ENCODE measurements at regions not wholly inside any gene's neighbourhood (a gene's known extent, or its start where the extent isn't known, plus 50 kb on each side); places are given as distances from the start of the nearest gene placed in this dataset.

GRCh38 chr4:151865744-151866591 is 105.2 kb upstream of the GATB start:
- DNase-seq (ENCODE audit: extremely low spot score): no peak
- CTCF ChIA-PET: interaction anchor here (0.6 to 1.0 kb wide), 3 partner anchors 13 to 214 kb away, joined by 3 to 7 read pairs (median 4); no protein-coding TSS in a partner anchor
- no peak for TF ChIP-seq FOXM1 (IDR thresholded peaks at IDR 0.05; ENCODE audit: borderline replicate concordance)
- TF ChIP-seq ARNT (IDR thresholded peaks at IDR 0.05): no peak
- no peak for TF ChIP-seq FOXA1 (IDR thresholded peaks at IDR 0.05)
- TF ChIP-seq SP1 (IDR thresholded peaks at IDR 0.05): no peak
- POLR2A ChIA-PET: interaction anchor here (1.0 kb wide), 1 partner anchor 13 kb away, joined by 5 read pairs; no protein-coding TSS in a partner anchor

- ChIA-PET POLR2A (no interaction called here), CTCF (interaction anchor here (0.6 to 1.0 kb wide), 3 partner anchors 13 to 213 kb away, joined by 3 to 7 read pairs (median 4); no protein-coding TSS in a partner anchor)
- no peak for DNase-seq (ENCODE audit: extremely low spot score)
- TF ChIP-seq ZNF384 (IDR thresholded peaks at IDR 0.05) (no peak), SP1 (IDR thresholded peaks at IDR 0.05) (no peak), ARNT (IDR thresholded peaks at IDR 0.05) (no peak), LEF1 (IDR thresholded peaks at IDR 0.05; ENCODE audit: borderline replicate concordance) (no peak), FOXK2 (IDR thresholded peaks at IDR 0.05) (no peak), NFRKB (IDR thresholded peaks at IDR 0.05) (no peak), SUZ12 (IDR thresholded peaks at IDR 0.05) (no peak), CTBP1 (IDR thresholded peaks at IDR 0.05; ENCODE audit: borderline replicate concordance) (no peak), L3MBTL2 (conservative IDR thresholded peaks at IDR 0.05) (no peak), FOXA1 (IDR thresholded peaks at IDR 0.05) (no peak), FOXM1 (IDR thresholded peaks at IDR 0.05; ENCODE audit: borderline replicate concordance) (no peak), PKNOX1 (IDR thresholded peaks at IDR 0.05) (no peak), ELF4 (IDR thresholded peaks at IDR 0.05) (no peak), TARDBP (IDR thresholded peaks at IDR 0.05) (no peak), BHLHE40 (IDR thresholded peaks at IDR 0.05; ENCODE audit: borderline replicate concordance) (no peak), HDGF (IDR thresholded peaks at IDR 0.05; ENCODE audit: borderline replicate concordance) (no peak)
Observed at GRCh38 chr4:151865312-151865711, 104.5 kb upstream of the GATB start.

GRCh38 chr4:151864068-151864467 is 103.3 kb upstream of the GATB start:
- DNase-seq (ENCODE audit: extremely low spot score): no peak
- TF ChIP-seq TARDBP (IDR thresholded peaks at IDR 0.05) (no peak), FOXA1 (IDR thresholded peaks at IDR 0.05) (no peak)
- POLR2A ChIA-PET: no interaction called here
- CTCF ChIA-PET: no interaction called here

DNA sequence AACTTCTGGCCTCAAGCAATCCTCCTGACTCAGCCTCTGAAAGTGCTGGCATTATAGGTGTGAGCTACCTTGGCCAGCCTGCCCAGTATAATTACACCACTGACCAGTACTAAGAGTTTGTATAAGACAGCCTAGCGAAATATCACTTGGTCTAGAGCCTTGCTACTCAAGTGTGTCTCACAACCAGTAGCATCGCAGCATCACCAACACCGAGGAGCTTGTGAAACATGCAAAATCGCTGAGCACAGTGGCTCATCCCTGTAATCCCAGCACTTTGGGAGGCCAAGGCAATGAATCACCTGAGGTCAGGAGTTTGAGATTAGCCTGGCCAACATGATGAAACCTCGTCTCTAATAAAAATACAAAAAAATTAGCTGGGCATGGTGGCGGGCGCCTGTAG is 102.0 kb upstream of the GATB start:
- CTCF ChIA-PET: no interaction called here

GRCh38 chr4:151860561-151861093 is 99.8 kb upstream of the GATB start:
- ChIA-PET CTCF (no interaction called here), POLR2A (no interaction called here)
- no peak for DNase-seq (ENCODE audit: extremely low spot score)
- TF ChIP-seq SP1 (IDR thresholded peaks at IDR 0.05) (no peak), ARNT (IDR thresholded peaks at IDR 0.05) (no peak), PKNOX1 (IDR thresholded peaks at IDR 0.05) (no peak), FOXA1 (IDR thresholded peaks at IDR 0.05) (no peak), HDGF (IDR thresholded peaks at IDR 0.05; ENCODE audit: borderline replicate concordance) (no peak), ZNF384 (IDR thresholded peaks at IDR 0.05) (no peak), FOXK2 (IDR thresholded peaks at IDR 0.05) (no peak), SUZ12 (IDR thresholded peaks at IDR 0.05) (no peak)

More for the DNA sequence above, 102.0 kb upstream of the GATB start:
- TF ChIP-seq FOXK2 (IDR thresholded peaks at IDR 0.05) (no peak), ELF4 (IDR thresholded peaks at IDR 0.05) (no peak), SP1 (IDR thresholded peaks at IDR 0.05) (no peak), SUZ12 (IDR thresholded peaks at IDR 0.05) (no peak), NFRKB (IDR thresholded peaks at IDR 0.05) (no peak), L3MBTL2 (conservative IDR thresholded peaks at IDR 0.05) (no peak), FOXA1 (IDR thresholded peaks at IDR 0.05) (no peak), PKNOX1 (IDR thresholded peaks at IDR 0.05) (no peak), LEF1 (IDR thresholded peaks at IDR 0.05; ENCODE audit: borderline replicate concordance) (no peak), TARDBP (IDR thresholded peaks at IDR 0.05) (no peak), ZNF384 (IDR thresholded peaks at IDR 0.05) (no peak), CTBP1 (IDR thresholded peaks at IDR 0.05; ENCODE audit: borderline replicate concordance) (no peak), BHLHE40 (IDR thresholded peaks at IDR 0.05; ENCODE audit: borderline replicate concordance) (no peak), FOXM1 (IDR thresholded peaks at IDR 0.05; ENCODE audit: borderline replicate concordance) (no peak), HDGF (IDR thresholded peaks at IDR 0.05; ENCODE audit: borderline replicate concordance) (no peak), ARNT (IDR thresholded peaks at IDR 0.05) (no peak)
- POLR2A ChIA-PET: no interaction called here
- DNase-seq (ENCODE audit: extremely low spot score): no peak

GRCh38 chr4:151859641-151860040 is 98.8 kb upstream of the GATB start:
- ChIA-PET CTCF (no interaction called here), POLR2A (no interaction called here)
- TF ChIP-seq L3MBTL2 (conservative IDR thresholded peaks at IDR 0.05): no peak
- TF ChIP-seq TARDBP (IDR thresholded peaks at IDR 0.05): no peak
- no peak for TF ChIP-seq ARNT (IDR thresholded peaks at IDR 0.05)
- TF ChIP-seq LEF1 (IDR thresholded peaks at IDR 0.05; ENCODE audit: borderline replicate concordance): no peak
- TF ChIP-seq HDGF (IDR thresholded peaks at IDR 0.05; ENCODE audit: borderline replicate concordance): no peak
- no peak for TF ChIP-seq SUZ12 (IDR thresholded peaks at IDR 0.05)
- TF ChIP-seq FOXM1 (IDR thresholded peaks at IDR 0.05; ENCODE audit: borderline replicate concordance): no peak
- no peak for TF ChIP-seq NFRKB (IDR thresholded peaks at IDR 0.05)
- TF ChIP-seq FOXA1 (IDR thresholded peaks at IDR 0.05): no peak
- TF ChIP-seq FOXK2 (IDR thresholded peaks at IDR 0.05): no peak
- no peak for TF ChIP-seq SP1 (IDR thresholded peaks at IDR 0.05)
- no peak for TF ChIP-seq ZNF384 (IDR thresholded peaks at IDR 0.05)
- DNase-seq (ENCODE audit: extremely low spot score): no peak
